Keratinocyte (primary cell): ENCODE measurements at regions not wholly inside any gene's neighbourhood (a gene's known extent, or its start where the extent isn't known, plus 50 kb on each side); places are given as distances from the start of the nearest gene placed in this dataset.

Experiments
- DNase-seq: peaks from one replicate; pipeline ENCODE4 v3.0.0-alpha.2; 2011; ENCODE audit warnings: low read depth, missing footprints, low spot score
- FAIRE-seq: peaks from 2 replicates; lab custom pipeline; 2011; peaks lifted over from hg19 to GRCh38; lab: Jason Lieb, UNC
- H2AFZ ChIP-seq: 2 replicates; pipeline ENCODE4 v1.6.0; 2012; ENCODE audit warnings: low read length, control low read depth, inconsistent platforms; ENCODE audit not compliant: control insufficient read depth
- H3K27ac ChIP-seq: 2 replicates; pipeline ENCODE4 v1.5.1; 2011; ENCODE audit warnings: low read length; ENCODE audit not compliant: control insufficient read depth, insufficient read depth
- H3K27me3 ChIP-seq: 3 replicates; pipeline ENCODE4 v1.6.0; 2011; ENCODE audit warnings: low read length; ENCODE audit not compliant: control insufficient read depth, insufficient read depth; ENCODE audit errors: extremely low read depth
- H3K36me3 ChIP-seq, 2 experiments: 2 replicates in 1 of 2; 3 replicates in 1 of 2; pipeline ENCODE4 v1.5.1; 2011; ENCODE audit warnings: low read length in 2 of 2, mild to moderate bottlenecking in 1 of 2; ENCODE audit not compliant: control insufficient read depth in 2 of 2, insufficient read depth in 2 of 2; ENCODE audit errors: extremely low read depth in 1 of 2
- H3K4me1 ChIP-seq: 3 replicates; pipeline ENCODE4 v1.5.1; 2011; ENCODE audit warnings: low read length; ENCODE audit not compliant: control insufficient read depth, insufficient read depth; ENCODE audit errors: extremely low read depth
- H3K4me2 ChIP-seq: 3 replicates; pipeline ENCODE4 v1.6.0; 2011; ENCODE audit warnings: low read depth, low read length; ENCODE audit not compliant: control insufficient read depth, insufficient read depth; ENCODE audit errors: extremely low read depth
- H3K4me3 ChIP-seq, 3 experiments: fragments of 200-600 bp in 1 of 3; sonication (generic) in 1 of 3; 2 replicates in 2 of 3; 3 replicates in 1 of 3; pipeline ENCODE4 v1.5.1; 2011 to 2016; ENCODE audit warnings: low read length in 3 of 3, mild to moderate bottlenecking in 3 of 3, control low read depth in 2 of 3, inconsistent platforms in 1 of 3, low read depth in 1 of 3, mixed read lengths in 1 of 3, mixed run types in 1 of 3, moderate library complexity in 1 of 3; ENCODE audit not compliant: control insufficient read depth in 2 of 3, insufficient read depth in 2 of 3; ENCODE audit errors: extremely low read depth in 1 of 3
- H3K79me2 ChIP-seq: 2 replicates; pipeline ENCODE4 v1.6.0; 2012; ENCODE audit warnings: low read length; ENCODE audit not compliant: control insufficient read depth, insufficient read depth
- H3K9ac ChIP-seq: 3 replicates; pipeline ENCODE4 v1.6.0; 2011; ENCODE audit warnings: low read length; ENCODE audit not compliant: control insufficient read depth, insufficient read depth; ENCODE audit errors: extremely low read depth
- H3K9me1 ChIP-seq: 3 replicates; pipeline ENCODE4 v1.6.0; 2011; ENCODE audit warnings: low read length; ENCODE audit not compliant: control insufficient read depth, insufficient read depth; ENCODE audit errors: extremely low read depth
- H3K9me3 ChIP-seq: 2 replicates; pipeline ENCODE4 v1.5.1; 2012; ENCODE audit warnings: low read depth, low read length; ENCODE audit not compliant: control insufficient read depth
- H4K20me1 ChIP-seq: 3 replicates; pipeline ENCODE4 v1.6.0; 2011; ENCODE audit warnings: low read length; ENCODE audit not compliant: control insufficient read depth, insufficient read depth; ENCODE audit errors: extremely low read depth
- EZH2 ChIP-seq: IDR thresholded peaks from one replicate; pipeline ENCODE4 v1.6.1; 2012; ENCODE audit warnings: inconsistent platforms, mild to moderate bottlenecking, low read length, moderate library complexity
- dilution Hi-C: fragments of 300-500 bp; cut with MboI; formaldehyde crosslinking; loops from one replicate; pipeline ENCODE4 v1.7.0; 2020; ENCODE audit warnings: low sequenced_read_pairs; ENCODE audit not compliant: extremely low pct_ligation_motif_present
- TF ChIP-seq, protein P1 (sequence below), 3 experiments: IDR thresholded peaks in 1 of 3; conservative IDR thresholded peaks in 1 of 3; optimal IDR thresholded peaks in 1 of 3; 2 replicates in 2 of 3; 3 replicates in 1 of 3; pipeline versions ENCODE3 to v1.5.1; 2011; ENCODE audit warnings: low read length in 3 of 3, mild to moderate bottlenecking in 3 of 3, moderate library complexity in 2 of 3, control low read depth in 1 of 3, inconsistent platforms in 1 of 3; ENCODE audit not compliant: insufficient read depth in 2 of 3; ENCODE audit errors: extremely low read depth in 1 of 3

DNA sequence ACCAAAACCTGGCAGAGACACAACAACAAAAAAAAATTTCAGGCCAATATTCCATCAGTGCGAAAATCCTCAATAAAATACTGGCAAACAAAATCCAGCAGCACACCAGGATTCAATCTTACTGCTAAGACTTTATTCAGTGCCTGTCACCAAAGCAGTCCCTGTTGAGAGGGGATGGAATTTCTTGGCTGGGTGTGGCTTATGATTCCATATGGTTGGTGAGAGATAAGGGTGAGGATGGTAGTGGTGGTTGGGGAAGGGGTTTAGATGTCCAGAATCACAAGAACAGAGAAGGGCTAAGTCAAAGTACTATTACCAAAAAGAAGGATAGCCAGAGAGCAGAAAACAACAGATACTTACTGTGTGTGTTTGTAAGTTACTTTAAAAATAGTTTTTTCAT is 152.8 kb upstream of the SLC35B3 start:
- H3K4me2 ChIP-seq: no peak overlapping the region

GRCh38 chr6:8583291-8583690 is 147.9 kb upstream of the SLC35B3 start:
- dilution Hi-C loops: no loop called here
- H3K4me3 ChIP-seq: no peak overlapping the region
- TF ChIP-seq, protein P1, sequence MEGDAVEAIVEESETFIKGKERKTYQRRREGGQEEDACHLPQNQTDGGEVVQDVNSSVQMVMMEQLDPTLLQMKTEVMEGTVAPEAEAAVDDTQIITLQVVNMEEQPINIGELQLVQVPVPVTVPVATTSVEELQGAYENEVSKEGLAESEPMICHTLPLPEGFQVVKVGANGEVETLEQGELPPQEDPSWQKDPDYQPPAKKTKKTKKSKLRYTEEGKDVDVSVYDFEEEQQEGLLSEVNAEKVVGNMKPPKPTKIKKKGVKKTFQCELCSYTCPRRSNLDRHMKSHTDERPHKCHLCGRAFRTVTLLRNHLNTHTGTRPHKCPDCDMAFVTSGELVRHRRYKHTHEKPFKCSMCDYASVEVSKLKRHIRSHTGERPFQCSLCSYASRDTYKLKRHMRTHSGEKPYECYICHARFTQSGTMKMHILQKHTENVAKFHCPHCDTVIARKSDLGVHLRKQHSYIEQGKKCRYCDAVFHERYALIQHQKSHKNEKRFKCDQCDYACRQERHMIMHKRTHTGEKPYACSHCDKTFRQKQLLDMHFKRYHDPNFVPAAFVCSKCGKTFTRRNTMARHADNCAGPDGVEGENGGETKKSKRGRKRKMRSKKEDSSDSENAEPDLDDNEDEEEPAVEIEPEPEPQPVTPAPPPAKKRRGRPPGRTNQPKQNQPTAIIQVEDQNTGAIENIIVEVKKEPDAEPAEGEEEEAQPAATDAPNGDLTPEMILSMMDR (optimal IDR thresholded peaks at IDR 0.05 in 1 of 3, IDR thresholded peaks at IDR 0.05 in 1 of 3, conservative IDR thresholded peaks at IDR 0.05 in 1 of 3; ENCODE audit: extremely low read depth in 1 of 3, insufficient read depth in 2 of 3, low read length in 3 of 3): no peak
- no peak for TF ChIP-seq EZH2
- no peaks in the 10 kb centered on the region for H3K27me3 ChIP-seq
- no peaks in the 10 kb centered on the region for H3K79me2 ChIP-seq
- H4K20me1 ChIP-seq: no peaks in the 10 kb centered on the region
- no peaks in the 10 kb centered on the region for H3K9me3 ChIP-seq
- H3K27ac ChIP-seq: no peak overlapping the region
- no peaks in the 10 kb centered on the region for H3K9me1 ChIP-seq
- DNase-seq: no peak
- no peak overlapping the region for H3K4me2 ChIP-seq
- H3K36me3 ChIP-seq: no peaks in the 10 kb centered on the region
- no peak overlapping the region for H2AFZ ChIP-seq
- no peak overlapping the region for H3K9ac ChIP-seq
- H3K4me1 ChIP-seq: peaks cover 3% of the 10 kb centered on the region
- FAIRE-seq: no peak

More for the DNA sequence above, 152.8 kb upstream of the SLC35B3 start:
- H3K9ac ChIP-seq: no peak overlapping the region
- FAIRE-seq (no peak), DNase-seq (no peak)
- dilution Hi-C loops: no loop called here
- H3K79me2 ChIP-seq: no peaks in the 10 kb centered on the region
- H3K4me1 ChIP-seq: no peaks in the 10 kb centered on the region
- no peaks in the 10 kb centered on the region for H3K9me3 ChIP-seq
- H3K9me1 ChIP-seq: no peaks in the 10 kb centered on the region
- TF ChIP-seq, protein P1 (optimal IDR thresholded peaks at IDR 0.05 in 1 of 3, IDR thresholded peaks at IDR 0.05 in 1 of 3, conservative IDR thresholded peaks at IDR 0.05 in 1 of 3; ENCODE audit: extremely low read depth in 1 of 3, insufficient read depth in 2 of 3, low read length in 3 of 3): no peak
- no peak overlapping the region for H3K4me3 ChIP-seq
- H2AFZ ChIP-seq: no peak overlapping the region
- H4K20me1 ChIP-seq: no peaks in the 10 kb centered on the region
- H3K27me3 ChIP-seq: no peaks in the 10 kb centered on the region
- no peak overlapping the region for H3K27ac ChIP-seq
- no peaks in the 10 kb centered on the region for H3K36me3 ChIP-seq
